ENCODE measurements at regions not wholly inside any gene's neighbourhood (a gene's known extent, or its start where the extent isn't known, plus 50 kb on each side); places are given as distances from the start of the nearest gene placed in this dataset.

DNA sequence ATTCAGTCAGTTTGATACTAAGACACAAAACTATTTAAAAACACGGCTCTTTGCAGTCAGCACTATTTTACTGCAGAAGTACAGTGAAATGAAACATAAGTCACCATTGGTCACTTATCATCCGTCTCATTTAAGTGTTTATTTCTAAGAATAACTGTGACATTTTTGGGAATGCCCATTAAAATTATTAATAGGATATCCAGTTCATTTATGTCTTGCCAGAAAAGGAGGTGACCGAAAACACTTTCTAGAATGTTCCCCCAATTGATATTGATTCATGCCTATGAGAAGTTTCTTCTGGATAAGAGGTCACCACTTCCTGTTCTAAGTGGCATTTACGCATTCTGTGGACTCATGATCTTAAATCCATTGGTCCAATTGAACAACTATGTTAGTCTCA lies 477.3 kb downstream of the LIG4 start:
- Histone ChIP-seq H3K9me3 (no peaks in the 10 kb centered on the region), H3K36me3 (no peaks in the 10 kb centered on the region), H3K27ac (no peak overlapping the region), H3K27me3 (no peaks in the 10 kb centered on the region), H3K4me1 (no peaks in the 10 kb centered on the region), H3K4me3 (no peak overlapping the region)
- WGBS, result 89% methylated on average over 4 of the region's 4 CpGs
- TF ChIP-seq POLR2A (IDR thresholded peaks at IDR 0.05) (no peak), EP300 (IDR thresholded peaks at IDR 0.05) (no peak), POLR2AphosphoS5 (IDR thresholded peaks at IDR 0.05) (no peak)
- TF ChIP-seq, protein P1, sequence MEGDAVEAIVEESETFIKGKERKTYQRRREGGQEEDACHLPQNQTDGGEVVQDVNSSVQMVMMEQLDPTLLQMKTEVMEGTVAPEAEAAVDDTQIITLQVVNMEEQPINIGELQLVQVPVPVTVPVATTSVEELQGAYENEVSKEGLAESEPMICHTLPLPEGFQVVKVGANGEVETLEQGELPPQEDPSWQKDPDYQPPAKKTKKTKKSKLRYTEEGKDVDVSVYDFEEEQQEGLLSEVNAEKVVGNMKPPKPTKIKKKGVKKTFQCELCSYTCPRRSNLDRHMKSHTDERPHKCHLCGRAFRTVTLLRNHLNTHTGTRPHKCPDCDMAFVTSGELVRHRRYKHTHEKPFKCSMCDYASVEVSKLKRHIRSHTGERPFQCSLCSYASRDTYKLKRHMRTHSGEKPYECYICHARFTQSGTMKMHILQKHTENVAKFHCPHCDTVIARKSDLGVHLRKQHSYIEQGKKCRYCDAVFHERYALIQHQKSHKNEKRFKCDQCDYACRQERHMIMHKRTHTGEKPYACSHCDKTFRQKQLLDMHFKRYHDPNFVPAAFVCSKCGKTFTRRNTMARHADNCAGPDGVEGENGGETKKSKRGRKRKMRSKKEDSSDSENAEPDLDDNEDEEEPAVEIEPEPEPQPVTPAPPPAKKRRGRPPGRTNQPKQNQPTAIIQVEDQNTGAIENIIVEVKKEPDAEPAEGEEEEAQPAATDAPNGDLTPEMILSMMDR (IDR thresholded peaks at IDR 0.05), result no peak
- DNase-seq (ENCODE audit: low spot score in 2 of 2), result no peak

DNA sequence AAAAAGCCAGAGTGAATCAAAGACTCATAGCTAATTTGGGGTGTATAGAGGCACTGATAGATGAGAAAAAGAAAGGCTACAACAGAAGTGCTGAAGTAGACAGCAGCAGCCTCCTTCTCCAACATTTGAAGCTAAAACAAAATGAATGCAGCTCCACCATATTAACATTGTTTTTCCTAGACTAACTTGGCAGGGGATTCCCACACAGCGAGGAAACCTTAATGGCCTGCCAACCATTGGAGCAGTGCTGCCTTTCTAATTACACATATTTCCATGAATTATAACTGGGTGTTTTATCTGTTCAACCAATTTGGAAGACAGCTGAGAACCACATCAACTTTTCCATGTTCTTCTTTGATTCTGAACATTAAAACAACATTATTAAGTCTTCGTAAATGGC lies 478.6 kb downstream of the LIG4 start:
- Histone ChIP-seq H3K9me3 (no peaks in the 10 kb centered on the region), H3K36me3 (no peaks in the 10 kb centered on the region), H3K4me3 (no peak overlapping the region), H3K4me1 (no peaks in the 10 kb centered on the region), H3K27me3 (no peaks in the 10 kb centered on the region), H3K27ac (no peak overlapping the region)
- WGBS, result 50% methylated on average over 2 of the region's 2 CpGs
- no peak for TF ChIP-seq POLR2A (IDR thresholded peaks at IDR 0.05)
- TF ChIP-seq POLR2AphosphoS5 (IDR thresholded peaks at IDR 0.05), result no peak
- DNase-seq (ENCODE audit: low spot score in 2 of 2), result no peak

DNA sequence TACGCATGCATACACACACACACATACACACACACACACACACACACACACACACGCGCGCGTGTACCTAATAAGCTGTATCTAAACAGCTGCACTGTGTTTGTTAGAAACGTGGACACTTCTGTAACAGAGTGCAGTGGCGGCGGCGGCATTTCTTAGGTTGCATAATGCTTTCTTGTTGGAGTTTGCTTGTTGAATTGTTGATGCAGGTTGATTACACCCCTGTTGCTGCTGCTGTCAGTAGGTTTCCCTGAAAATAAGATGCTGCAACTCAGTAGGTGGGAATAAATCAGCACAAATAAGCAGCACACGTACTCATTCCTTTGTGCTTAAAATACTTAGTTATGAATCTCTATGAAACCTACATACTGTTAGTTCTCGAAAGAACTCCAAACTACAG lies 479.2 kb downstream of the LIG4 start:
- Histone ChIP-seq H3K9me3 (no peaks in the 10 kb centered on the region), H3K4me3 (no peak overlapping the region), H3K36me3 (no peaks in the 10 kb centered on the region), H3K27me3 (no peaks in the 10 kb centered on the region), H3K27ac (no peak overlapping the region), H3K4me1 (no peaks in the 10 kb centered on the region)
- WGBS, result 73% methylated on average over 11 of the region's 11 CpGs
- no peak for DNase-seq (ENCODE audit: low spot score in 2 of 2)
- TF ChIP-seq EP300 (IDR thresholded peaks at IDR 0.05) (no peak), POLR2A (IDR thresholded peaks at IDR 0.05) (no peak), POLR2AphosphoS5 (IDR thresholded peaks at IDR 0.05) (no peak)
- TF ChIP-seq, protein P1 (IDR thresholded peaks at IDR 0.05), result no peak

DNA sequence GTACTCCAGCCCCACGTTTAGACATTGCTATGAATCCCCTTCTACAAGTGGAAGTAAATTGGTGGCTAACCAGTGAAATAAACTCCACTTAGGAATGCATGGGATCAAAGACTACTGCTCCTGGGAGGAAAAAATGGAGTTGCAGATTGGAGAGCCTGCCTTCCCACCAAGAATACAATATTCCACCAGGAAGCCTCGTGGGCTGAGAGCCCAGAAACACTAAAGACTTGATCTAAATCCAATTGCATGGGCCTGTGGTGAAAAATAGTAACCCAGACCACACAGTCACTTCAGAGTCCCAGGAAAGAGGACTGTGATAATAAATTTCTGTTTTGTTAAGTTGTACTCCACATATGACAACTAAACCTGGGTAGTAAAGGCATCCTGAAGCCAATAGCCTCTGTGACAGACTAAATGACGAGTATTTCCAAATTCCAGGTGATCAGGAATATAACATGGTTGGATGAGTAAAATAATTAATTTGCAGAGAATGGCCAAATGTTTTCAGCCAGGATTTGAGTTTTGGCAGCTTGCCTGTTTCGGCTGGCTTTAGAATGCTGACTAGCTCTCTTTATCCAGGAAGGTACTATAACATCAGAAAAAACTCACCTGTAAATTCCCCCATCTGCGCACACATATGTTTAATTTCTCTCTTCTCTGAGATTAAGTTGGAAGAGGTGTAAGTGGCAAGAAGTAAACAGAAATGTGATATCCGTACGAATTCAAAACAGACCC lies 480.3 kb downstream of the LIG4 start:
- no peak for TF ChIP-seq EP300 (IDR thresholded peaks at IDR 0.05)
- TF ChIP-seq POLR2AphosphoS5 (IDR thresholded peaks at IDR 0.05), result no peak
- TF ChIP-seq, protein P1 (IDR thresholded peaks at IDR 0.05), result no peak
- no peak for TF ChIP-seq POLR2A (IDR thresholded peaks at IDR 0.05)
- DNase-seq (ENCODE audit: low spot score in 2 of 2), result no peak
- H3K27me3 ChIP-seq, result no peaks in the 10 kb centered on the region
- no peak overlapping the region for H3K27ac ChIP-seq
- H3K4me3 ChIP-seq, result no peak overlapping the region
- H3K36me3 ChIP-seq, result no peaks in the 10 kb centered on the region
- no peaks in the 10 kb centered on the region for H3K9me3 ChIP-seq
- 60% methylated on average over 7 of the region's 7 CpGs for WGBS
- no peaks in the 10 kb centered on the region for H3K4me1 ChIP-seq

DNA sequence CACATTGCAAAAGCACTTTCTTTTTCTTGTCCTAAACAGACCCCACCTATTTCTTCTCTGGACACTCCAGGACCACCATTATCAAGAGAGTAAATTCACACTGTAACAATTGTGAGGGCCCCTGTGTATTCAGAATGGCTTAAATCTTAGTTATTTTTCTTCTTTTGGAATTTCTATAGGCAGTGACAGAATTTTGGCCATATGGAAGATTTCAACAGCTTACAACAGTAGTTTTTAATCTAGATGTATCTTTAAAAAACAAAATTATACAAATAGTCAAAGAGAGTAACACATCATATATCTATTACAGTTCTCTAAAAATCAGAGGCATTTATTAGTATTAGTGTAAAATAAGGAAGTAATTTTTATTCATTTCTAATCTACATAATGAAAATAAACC lies 482.1 kb downstream of the LIG4 start:
- Histone ChIP-seq H3K27me3 (no peaks in the 10 kb centered on the region), H3K4me1 (no peaks in the 10 kb centered on the region), H3K27ac (no peak overlapping the region), H3K4me3 (no peak overlapping the region), H3K9me3 (no peaks in the 10 kb centered on the region), H3K36me3 (no peaks in the 10 kb centered on the region)
- DNase-seq (ENCODE audit: low spot score in 2 of 2), result no peak
- TF ChIP-seq POLR2AphosphoS5 (IDR thresholded peaks at IDR 0.05) (no peak), EP300 (IDR thresholded peaks at IDR 0.05) (no peak), POLR2A (IDR thresholded peaks at IDR 0.05) (no peak)
- TF ChIP-seq, protein P1 (IDR thresholded peaks at IDR 0.05), result no peak

DNA sequence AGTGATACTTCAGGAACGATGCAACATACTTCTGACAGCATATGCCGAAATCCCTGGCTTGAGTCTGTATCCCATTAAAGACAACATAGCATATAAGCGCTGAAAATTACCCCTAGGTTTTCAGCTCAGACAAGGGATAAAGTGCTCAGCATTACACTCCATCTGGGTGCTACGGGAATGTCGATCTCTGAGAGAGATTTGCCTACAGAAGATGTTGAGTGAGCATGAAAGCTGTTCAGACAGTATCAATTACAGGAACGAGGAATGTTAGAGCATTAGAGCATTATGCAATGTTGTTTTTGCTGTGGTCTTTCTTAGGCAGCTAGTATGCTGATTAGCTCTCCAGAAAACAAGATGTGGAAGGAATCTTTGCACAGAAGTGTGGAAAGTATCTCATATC lies 484.5 kb downstream of the LIG4 start:
- no peaks in the 10 kb centered on the region for H3K27me3 ChIP-seq
- no peak for TF ChIP-seq POLR2AphosphoS5 (IDR thresholded peaks at IDR 0.05)
- TF ChIP-seq, protein P1 (IDR thresholded peaks at IDR 0.05), result no peak
- TF ChIP-seq EP300 (IDR thresholded peaks at IDR 0.05), result no peak
- no peak for TF ChIP-seq POLR2A (IDR thresholded peaks at IDR 0.05)
- DNase-seq (ENCODE audit: low spot score in 2 of 2), result no peak
- no peak overlapping the region for H3K27ac ChIP-seq
- no peaks in the 10 kb centered on the region for H3K4me1 ChIP-seq
- H3K9me3 ChIP-seq, result no peaks in the 10 kb centered on the region
- WGBS, result 53% methylated on average over 6 of the region's 6 CpGs
- no peaks in the 10 kb centered on the region for H3K36me3 ChIP-seq
- no peak overlapping the region for H3K4me3 ChIP-seq
